Spleen (tissue), 11 donors: ENCODE measurements at regions not wholly inside any gene's neighbourhood (a gene's known extent, or its start where the extent isn't known, plus 50 kb on each side); places are given as distances from the start of the nearest gene placed in this dataset.

ENCODE experiments used
- DNase-seq: peaks from one replicate; pipeline ENCODE4 v3.0.0-alpha.2; 2020
- H3K27ac ChIP-seq, 8 donors: fragments of 200-600 bp; sonication (generic) in 7 of 8; 1 replicate in 4 of 8; 2 replicates in 4 of 8; pipeline versions ENCODE4 v1.5.0 to v1.8.0; 2016 to 2021; ENCODE audit warnings: inconsistent platforms in 4 of 8, mild to moderate bottlenecking in 4 of 8, moderate library complexity in 1 of 8
- H3K27me3 ChIP-seq, 7 donors: fragments of 200-600 bp; sonication (generic) in 6 of 7; replicated peaks in 1 of 7; 1 replicate in 4 of 7; 2 replicates in 3 of 7; pipeline versions ENCODE4 v1.5.0 to v1.8.0; 2016 to 2021; ENCODE audit warnings: inconsistent platforms in 3 of 7, mild to moderate bottlenecking in 1 of 7
- H3K36me3 ChIP-seq, 6 donors: fragments of 200-600 bp; sonication (generic) in 5 of 6; 1 replicate in 4 of 6; 2 replicates in 2 of 6; pipeline versions ENCODE4 v1.5.0 to v1.8.0; 2016 to 2021; ENCODE audit warnings: inconsistent platforms in 2 of 6
- H3K4me1 ChIP-seq, 6 donors: fragments of 200-600 bp; sonication (generic) in 5 of 6; 1 replicate in 3 of 6; 2 replicates in 3 of 6; pipeline versions ENCODE4 v1.5.0 to v1.8.0; 2016 to 2021; ENCODE audit warnings: inconsistent platforms in 3 of 6
- H3K4me3 ChIP-seq, 8 donors: fragments of 200-600 bp; sonication (generic) in 7 of 8; 1 replicate in 4 of 8; 2 replicates in 4 of 8; pipeline versions ENCODE4 v1.5.0 to v1.8.0; 2016 to 2021; ENCODE audit warnings: inconsistent platforms in 4 of 8, mild to moderate bottlenecking in 4 of 8, moderate library complexity in 2 of 8
- H3K9me3 ChIP-seq, 8 donors: fragments of 200-600 bp; sonication (generic) in 7 of 8; 1 replicate in 4 of 8; 2 replicates in 4 of 8; pipeline versions ENCODE4 v1.5.0 to v1.8.0; 2016 to 2021; ENCODE audit warnings: inconsistent platforms in 4 of 8
- POLR2A ChIP-seq, 3 donors: fragments of 450-650 bp; IDR thresholded peaks; one replicate each; pipeline ENCODE4 v1.5.1; 2017; ENCODE audit warnings: antibody characterized with exemption in 3 of 3, mild to moderate bottlenecking in 1 of 3
- POLR2AphosphoS5 ChIP-seq, 3 donors: sonication (generic); formaldehyde crosslinking; IDR thresholded peaks; one replicate each; pipeline ENCODE4 v1.5.1; 2017; ENCODE audit warnings: antibody characterized with exemption in 3 of 3
- WGBS, 5 donors: extraction: QIAGEN DNeasy Blood & Tissue Kit in 3 of 5; methylation state at CpG; one replicate each; pipeline versions ENCODE4 v1.1.5 to v1.1.7; 2013 to 2018; 5-methylcytosine and 5-hydroxymethylcytosine counted together
- intact Hi-C: fragments of 100-400 bp; cut with DNase I; formaldehyde crosslinking; loops from one replicate; pipeline ENCODE4 v1.15.0; 2023; ENCODE audit warnings: low total_unique reads
- TF ChIP-seq, protein P1 (sequence below), 11 experiments: fragments of 200-600 bp in 7 of 11; fragments of 450-650 bp in 4 of 11; sonication (generic) in 4 of 11; IDR thresholded peaks in 8 of 11; conservative IDR thresholded peaks in 3 of 11; 1 replicate in 7 of 11; 2 replicates in 4 of 11; pipeline versions ENCODE4 v1.4.0 to v1.8.0; 2016 to 2021; ENCODE audit warnings: antibody characterized with exemption in 11 of 11, inconsistent platforms in 4 of 11, mild to moderate bottlenecking in 1 of 11
- donor health status: healthy with polysubstance abuse.
- donor health status: DM: no; HTN: no; CAD: no; lungs with moderate emphysema.
- donor health status: DM: no; HTN: no; CAD: no.
- donor health status: Bipolar disorder and iron deficiency.
- donor health status: healthy.
- donor health status: DM: no; HTN: no; CAD: no.
- donor health status: DM: yes; HTN: yes; CAD: no.

DNA sequence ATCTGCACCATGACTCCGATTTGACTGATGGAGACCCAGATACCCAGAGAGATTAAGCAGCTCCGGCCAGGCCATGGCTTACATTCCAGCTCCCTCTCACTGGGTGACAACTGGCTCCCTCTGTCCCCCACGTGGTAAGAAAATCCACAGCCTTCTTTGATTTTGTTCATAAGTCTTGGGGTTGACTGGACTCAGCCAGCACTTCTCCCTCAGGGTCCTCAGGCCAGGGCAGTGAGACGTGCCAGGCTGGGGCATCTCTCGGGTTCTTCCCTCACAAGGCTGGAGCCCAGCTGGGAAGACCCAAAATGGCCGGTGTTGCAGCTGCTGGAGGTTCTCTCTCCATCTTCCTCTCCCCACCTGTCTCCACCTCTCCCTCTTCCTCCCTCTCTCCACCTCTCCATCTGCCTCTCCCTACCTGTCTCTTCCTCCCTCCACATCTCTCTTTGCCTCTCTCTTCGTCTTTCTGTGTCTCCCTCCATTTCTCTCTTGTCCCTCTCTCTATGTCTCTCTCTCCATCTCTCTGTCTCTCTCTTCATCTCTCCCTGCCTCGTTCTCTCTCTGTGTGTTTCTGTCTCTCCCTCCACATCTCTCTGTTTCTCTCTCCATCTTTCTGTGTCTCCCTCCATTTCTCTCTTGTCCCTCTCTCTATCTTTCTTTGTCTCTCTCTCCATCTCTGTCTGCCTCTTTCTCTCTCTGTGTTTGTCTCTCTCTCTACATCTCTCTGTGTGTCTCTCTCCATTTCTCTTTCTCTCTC lies 105.3 kb downstream of the FOXL1 start:
- DNase-seq, result no peak
- Histone ChIP-seq H3K27ac (no peak overlapping the region), H3K4me1 (no peaks in the 10 kb centered on the region), H3K36me3 (no peaks in the 10 kb centered on the region), H3K4me3 (no peak overlapping the region), H3K9me3 (peaks cover 0 to 7% (median 0%) of the 10 kb centered on the region in 8 donors), H3K27me3 (peaks cover 0 to 29% (median 0%) of the 10 kb centered on the region in 7 donors)
- WGBS, 5 donors, result 70 to 82% (median 71%) methylated on average over 8 of the region's 8 CpGs
- TF ChIP-seq, protein P1, sequence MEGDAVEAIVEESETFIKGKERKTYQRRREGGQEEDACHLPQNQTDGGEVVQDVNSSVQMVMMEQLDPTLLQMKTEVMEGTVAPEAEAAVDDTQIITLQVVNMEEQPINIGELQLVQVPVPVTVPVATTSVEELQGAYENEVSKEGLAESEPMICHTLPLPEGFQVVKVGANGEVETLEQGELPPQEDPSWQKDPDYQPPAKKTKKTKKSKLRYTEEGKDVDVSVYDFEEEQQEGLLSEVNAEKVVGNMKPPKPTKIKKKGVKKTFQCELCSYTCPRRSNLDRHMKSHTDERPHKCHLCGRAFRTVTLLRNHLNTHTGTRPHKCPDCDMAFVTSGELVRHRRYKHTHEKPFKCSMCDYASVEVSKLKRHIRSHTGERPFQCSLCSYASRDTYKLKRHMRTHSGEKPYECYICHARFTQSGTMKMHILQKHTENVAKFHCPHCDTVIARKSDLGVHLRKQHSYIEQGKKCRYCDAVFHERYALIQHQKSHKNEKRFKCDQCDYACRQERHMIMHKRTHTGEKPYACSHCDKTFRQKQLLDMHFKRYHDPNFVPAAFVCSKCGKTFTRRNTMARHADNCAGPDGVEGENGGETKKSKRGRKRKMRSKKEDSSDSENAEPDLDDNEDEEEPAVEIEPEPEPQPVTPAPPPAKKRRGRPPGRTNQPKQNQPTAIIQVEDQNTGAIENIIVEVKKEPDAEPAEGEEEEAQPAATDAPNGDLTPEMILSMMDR (IDR thresholded peaks at IDR 0.05 in 8 of 11, conservative IDR thresholded peaks at IDR 0.05 in 3 of 11), result no peak
- no peak for TF ChIP-seq POLR2AphosphoS5 (IDR thresholded peaks at IDR 0.05)
- no peak for TF ChIP-seq POLR2A (IDR thresholded peaks at IDR 0.05)
- intact Hi-C loops, result no loop called here

DNA sequence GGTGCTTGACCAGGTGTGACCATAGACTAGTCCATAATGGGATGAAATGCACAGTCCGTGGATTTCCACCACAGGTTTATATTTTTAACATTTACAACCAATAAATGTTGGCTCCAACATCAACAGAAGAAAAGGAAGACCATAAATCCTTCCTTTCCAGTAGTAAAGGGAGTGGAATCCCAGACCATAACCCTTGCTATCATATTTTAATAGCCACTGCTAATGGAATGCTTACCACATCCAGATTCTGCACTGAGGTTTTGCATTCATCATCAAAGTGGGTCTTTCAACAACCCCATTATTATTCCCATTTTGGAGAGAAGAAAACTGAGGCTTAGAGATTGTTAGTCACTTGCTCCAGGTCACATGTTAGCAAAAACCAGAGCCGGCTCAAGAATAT lies 106.7 kb downstream of the FOXL1 start:
- no peak for TF ChIP-seq POLR2A (IDR thresholded peaks at IDR 0.05)
- TF ChIP-seq POLR2AphosphoS5 (IDR thresholded peaks at IDR 0.05), result no peak
- TF ChIP-seq, protein P1 (IDR thresholded peaks at IDR 0.05 in 8 of 11, conservative IDR thresholded peaks at IDR 0.05 in 3 of 11), result no peak

DNA sequence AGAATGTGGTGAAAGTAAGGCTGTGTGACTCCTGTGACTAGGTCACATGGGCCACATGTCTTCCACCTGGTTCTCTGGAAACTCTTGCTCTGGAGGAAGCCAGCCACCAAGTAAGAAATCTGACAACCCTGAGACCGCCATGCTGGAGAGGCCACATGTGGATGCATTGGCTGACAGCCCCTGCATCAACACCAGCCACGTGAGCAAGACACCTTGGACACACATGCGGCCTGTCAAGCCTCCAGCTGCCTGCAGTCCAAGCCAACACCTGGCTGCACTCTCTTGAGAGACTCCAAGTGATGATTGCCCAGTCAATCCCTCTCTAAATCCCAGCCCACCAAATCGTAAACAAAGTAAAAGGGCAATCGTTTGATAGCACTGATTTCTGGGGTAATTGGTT lies 112.6 kb downstream of the FOXL1 start:
- TF ChIP-seq POLR2A (IDR thresholded peaks at IDR 0.05) (no peak), POLR2AphosphoS5 (IDR thresholded peaks at IDR 0.05) (no peak)
- TF ChIP-seq, protein P1 (IDR thresholded peaks at IDR 0.05 in 8 of 11, conservative IDR thresholded peaks at IDR 0.05 in 3 of 11), result no peak
- intact Hi-C loops, result no loop called here
- Histone ChIP-seq H3K36me3 (no peaks in the 10 kb centered on the region), H3K4me3 (no peak overlapping the region), H3K27ac (no peak overlapping the region), H3K27me3 (peaks cover 0 to 18% (median 0%) of the 10 kb centered on the region in 7 donors), H3K9me3 (no peaks in the 10 kb centered on the region), H3K4me1 (no peaks in the 10 kb centered on the region)
- 78 to 90% (median 89%) methylated on average over 4 to 5 of the region's 5 CpGs for WGBS, 5 donors
- DNase-seq, result no peak

More for the DNA sequence above, 106.7 kb downstream of the FOXL1 start:
- no peak for DNase-seq
- Histone ChIP-seq H3K4me1 (no peaks in the 10 kb centered on the region), H3K27me3 (peaks cover 0 to 29% (median 0%) of the 10 kb centered on the region in 7 donors), H3K4me3 (no peak overlapping the region), H3K9me3 (no peaks in the 10 kb centered on the region), H3K27ac (no peak overlapping the region), H3K36me3 (no peaks in the 10 kb centered on the region)
- intact Hi-C loops, result no loop called here
- WGBS, 5 donors, result 79 to 93% (median 88%) methylated on average over 2 of the region's 2 CpGs

DNA sequence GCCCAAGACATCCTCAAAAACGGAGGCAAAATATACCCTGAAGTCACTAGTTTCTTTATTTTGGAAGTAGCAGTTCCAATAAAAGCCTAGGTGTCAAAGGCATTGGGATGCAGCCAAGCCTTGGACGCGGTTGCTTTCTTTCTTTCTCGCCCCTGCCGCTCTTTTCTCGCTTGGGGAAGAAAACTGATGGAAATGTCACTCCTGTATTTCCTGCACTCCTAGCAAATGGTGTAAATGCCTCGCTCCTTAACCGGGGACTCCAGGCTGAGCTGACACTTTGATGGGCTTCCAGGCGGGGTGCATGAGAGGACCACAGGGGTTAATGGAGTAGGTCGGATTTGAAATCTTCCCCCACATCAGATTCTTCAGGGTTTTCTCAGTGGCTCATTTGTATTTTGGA lies 114.1 kb downstream of the FOXL1 start:
- Histone ChIP-seq H3K27ac (no peak overlapping the region), H3K36me3 (no peaks in the 10 kb centered on the region), H3K9me3 (no peaks in the 10 kb centered on the region), H3K4me3 (no peak overlapping the region), H3K27me3 (peaks cover 0 to 18% (median 0%) of the 10 kb centered on the region in 7 donors), H3K4me1 (no peaks in the 10 kb centered on the region)
- 62 to 76% (median 68%) methylated on average over 10 of the region's 10 CpGs for WGBS, 5 donors
- intact Hi-C loops, result no loop called here
- no peak for TF ChIP-seq POLR2AphosphoS5 (IDR thresholded peaks at IDR 0.05)
- TF ChIP-seq, protein P1 (IDR thresholded peaks at IDR 0.05 in 8 of 11, conservative IDR thresholded peaks at IDR 0.05 in 3 of 11), result no peak
- TF ChIP-seq POLR2A (IDR thresholded peaks at IDR 0.05), result no peak
- DNase-seq, result no peak
